Glutamatergic neuron (in vitro differentiated cells): ENCODE measurements at regions not wholly inside any gene's neighbourhood (a gene's known extent, or its start where the extent isn't known, plus 50 kb on each side); places are given as distances from the start of the nearest gene placed in this dataset.
"Not testable (repeated sequence)": the region's sequence is repeated elsewhere in the genome, so short reads cannot be mapped to it uniquely, and the experiment has no call there.

Experiments used
- DNase-seq: peaks from one replicate; pipeline ENCODE4 v3.0.0; 2022
- H3K27ac Mint-ChIP-seq: one replicate; pipeline ENCODE4 v1.8.0; 2020; ENCODE audit warnings: mild to moderate bottlenecking, mixed read lengths, inconsistent platforms; ENCODE audit not compliant: unreplicated experiment
- H3K27me3 Mint-ChIP-seq: one replicate; pipeline ENCODE4 v1.8.0; 2020; ENCODE audit warnings: mild to moderate bottlenecking, moderate library complexity, mixed read lengths, inconsistent platforms; ENCODE audit not compliant: unreplicated experiment
- H3K36me3 Mint-ChIP-seq: one replicate; pipeline ENCODE4 v1.8.0; 2020; ENCODE audit warnings: mild to moderate bottlenecking, mixed read lengths, inconsistent platforms; ENCODE audit not compliant: unreplicated experiment
- H3K4me1 Mint-ChIP-seq: one replicate; pipeline ENCODE4 v1.8.0; 2020; ENCODE audit warnings: mild to moderate bottlenecking, low read depth, mixed read lengths, inconsistent platforms; ENCODE audit not compliant: unreplicated experiment
- H3K4me3 Mint-ChIP-seq: one replicate; pipeline ENCODE4 v1.8.0; 2020; ENCODE audit warnings: mild to moderate bottlenecking, mixed read lengths, inconsistent platforms; ENCODE audit not compliant: unreplicated experiment
- H3K9me3 Mint-ChIP-seq: one replicate; pipeline ENCODE4 v1.8.0; 2020; ENCODE audit warnings: mild to moderate bottlenecking, moderate library complexity, mixed read lengths, inconsistent platforms; ENCODE audit not compliant: unreplicated experiment
- TF ChIP-seq, protein P1 (sequence below): fragments of 200-600 bp; sonication (generic); IDR thresholded peaks from one replicate; pipeline ENCODE4 v1.5.0; 2021; ENCODE audit not compliant: partially characterized antibody, unreplicated experiment

DNA sequence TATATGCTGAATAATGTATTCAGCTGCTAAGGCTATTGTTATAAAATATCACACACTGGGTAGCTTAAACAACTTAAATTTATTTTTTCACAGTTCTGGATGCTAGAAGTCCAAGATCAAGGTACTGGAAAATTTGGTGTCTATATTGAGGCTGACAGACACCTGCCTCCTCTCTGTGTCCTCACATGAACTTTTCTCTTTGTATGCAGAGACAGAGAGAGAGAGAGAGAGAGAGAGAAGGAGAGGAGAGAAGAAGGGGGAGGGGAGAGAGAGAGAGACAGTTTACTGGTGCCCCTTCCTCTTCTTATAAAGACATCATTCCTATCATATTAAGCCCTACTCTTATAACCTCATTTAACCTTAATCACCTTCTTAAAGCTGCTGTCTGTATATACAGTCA is 320.1 kb upstream of the THBS1 start:
- no peak overlapping the region for H3K27ac Mint-ChIP-seq
- peaks cover 2% of the 10 kb centered on the region for H3K9me3 Mint-ChIP-seq
- H3K36me3 Mint-ChIP-seq = no peaks in the 10 kb centered on the region
- DNase-seq = no peak
- peaks cover 5% of the 10 kb centered on the region for H3K27me3 Mint-ChIP-seq
- peaks cover 7% of the 10 kb centered on the region for H3K4me1 Mint-ChIP-seq
- no peak overlapping the region for H3K4me3 Mint-ChIP-seq
- TF ChIP-seq, protein P1, sequence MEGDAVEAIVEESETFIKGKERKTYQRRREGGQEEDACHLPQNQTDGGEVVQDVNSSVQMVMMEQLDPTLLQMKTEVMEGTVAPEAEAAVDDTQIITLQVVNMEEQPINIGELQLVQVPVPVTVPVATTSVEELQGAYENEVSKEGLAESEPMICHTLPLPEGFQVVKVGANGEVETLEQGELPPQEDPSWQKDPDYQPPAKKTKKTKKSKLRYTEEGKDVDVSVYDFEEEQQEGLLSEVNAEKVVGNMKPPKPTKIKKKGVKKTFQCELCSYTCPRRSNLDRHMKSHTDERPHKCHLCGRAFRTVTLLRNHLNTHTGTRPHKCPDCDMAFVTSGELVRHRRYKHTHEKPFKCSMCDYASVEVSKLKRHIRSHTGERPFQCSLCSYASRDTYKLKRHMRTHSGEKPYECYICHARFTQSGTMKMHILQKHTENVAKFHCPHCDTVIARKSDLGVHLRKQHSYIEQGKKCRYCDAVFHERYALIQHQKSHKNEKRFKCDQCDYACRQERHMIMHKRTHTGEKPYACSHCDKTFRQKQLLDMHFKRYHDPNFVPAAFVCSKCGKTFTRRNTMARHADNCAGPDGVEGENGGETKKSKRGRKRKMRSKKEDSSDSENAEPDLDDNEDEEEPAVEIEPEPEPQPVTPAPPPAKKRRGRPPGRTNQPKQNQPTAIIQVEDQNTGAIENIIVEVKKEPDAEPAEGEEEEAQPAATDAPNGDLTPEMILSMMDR = no peak

DNA sequence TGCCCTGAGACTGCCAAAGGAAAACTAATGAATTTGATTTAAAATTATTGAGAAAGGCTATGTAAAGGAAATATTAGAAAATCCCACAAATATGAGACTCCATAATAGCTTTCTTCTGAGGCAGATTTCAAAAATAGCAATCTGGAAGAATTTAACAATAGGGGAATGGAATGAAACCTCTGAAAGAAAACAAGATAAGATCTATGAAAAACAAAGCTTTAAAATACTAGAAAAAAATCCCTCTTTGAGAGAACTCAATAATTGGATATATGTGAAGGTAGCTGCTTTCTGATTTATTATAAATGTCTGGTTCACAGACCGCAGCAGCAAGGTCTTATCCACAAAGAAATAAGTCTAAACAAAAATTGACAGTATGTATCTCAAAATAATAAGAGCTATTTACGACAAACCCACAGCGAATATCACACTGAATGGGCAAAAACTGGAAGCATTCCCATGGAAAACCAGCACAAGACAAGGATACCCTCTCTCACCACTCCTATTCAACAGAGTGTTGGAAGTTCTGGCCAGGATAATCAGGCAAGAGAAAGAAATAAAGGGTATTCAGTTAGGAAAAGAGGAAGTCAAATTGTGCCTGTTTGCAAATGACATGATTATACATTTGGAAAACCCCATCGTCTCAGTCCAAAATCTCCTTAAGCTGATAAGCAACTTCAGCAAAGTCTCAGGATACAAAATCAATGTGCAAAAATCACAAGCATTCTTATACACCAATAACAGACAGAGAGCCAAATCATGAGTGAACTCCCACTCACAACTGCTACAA is 319.3 kb upstream of the THBS1 start:
- not testable (repeated sequence) for H3K27me3 Mint-ChIP-seq, H3K36me3 Mint-ChIP-seq, H3K27ac Mint-ChIP-seq, H3K4me1 Mint-ChIP-seq, DNase-seq, H3K4me3 Mint-ChIP-seq, H3K9me3 Mint-ChIP-seq

DNA sequence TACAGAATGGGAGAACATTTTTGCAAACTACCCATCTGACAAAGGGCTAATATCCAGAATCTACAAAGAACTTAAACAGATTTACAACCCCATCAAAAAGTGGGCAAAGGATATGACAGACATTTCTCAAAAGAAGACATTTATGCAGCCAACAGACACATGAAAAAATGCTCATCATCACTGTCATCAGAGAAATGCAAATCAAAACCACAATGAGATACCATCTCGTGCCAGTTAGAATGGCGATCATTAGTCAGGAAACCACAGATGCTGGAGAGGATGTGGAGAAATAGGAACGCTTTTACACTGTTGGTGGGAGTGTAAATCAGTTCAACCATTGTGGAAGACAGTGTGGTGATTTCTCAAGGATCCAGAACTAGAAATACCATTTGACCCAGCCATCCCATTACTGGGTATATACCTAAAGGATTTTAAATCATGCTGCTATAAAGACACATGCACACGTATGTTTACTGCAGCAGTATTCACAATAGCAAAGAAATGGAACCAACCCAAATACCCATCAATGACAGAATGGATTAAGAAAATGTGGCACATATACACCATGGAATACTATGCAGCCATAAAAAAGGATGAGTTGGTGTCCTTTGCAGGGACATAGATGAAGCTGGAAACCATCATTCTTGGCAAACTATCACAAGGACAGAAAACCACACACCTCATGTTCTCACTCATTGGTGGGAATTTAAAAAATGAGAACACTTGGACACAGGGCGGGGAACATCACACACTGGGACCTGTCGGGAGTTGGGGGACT is 317.7 kb upstream of the THBS1 start:
- H3K27ac Mint-ChIP-seq, H3K4me1 Mint-ChIP-seq, H3K36me3 Mint-ChIP-seq, H3K27me3 Mint-ChIP-seq, DNase-seq, H3K4me3 Mint-ChIP-seq, H3K9me3 Mint-ChIP-seq: not testable (repeated sequence)

DNA sequence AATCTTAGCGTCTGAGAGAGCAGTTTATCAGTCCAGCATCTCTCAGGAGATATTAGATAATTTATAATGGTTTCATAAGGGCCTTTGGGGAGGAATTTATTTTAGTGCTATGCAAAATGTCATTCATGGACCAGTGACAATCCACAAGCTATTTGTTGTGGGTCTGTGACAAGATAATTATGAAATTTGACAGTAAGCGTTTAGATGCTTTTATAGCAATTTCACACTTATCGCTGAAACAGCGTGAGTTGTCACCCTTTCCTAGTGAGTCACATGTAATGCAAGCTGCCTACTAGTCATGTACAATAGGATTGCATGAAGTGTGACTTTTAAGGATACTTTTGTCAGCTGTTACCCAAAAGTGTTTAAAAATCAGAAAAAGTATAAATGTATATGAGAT is 315.6 kb upstream of the THBS1 start:
- no peak overlapping the region for H3K4me3 Mint-ChIP-seq
- no peaks in the 10 kb centered on the region for H3K36me3 Mint-ChIP-seq
- no peaks in the 10 kb centered on the region for H3K4me1 Mint-ChIP-seq
- no peak overlapping the region for H3K27ac Mint-ChIP-seq
- no peak for DNase-seq
- H3K27me3 Mint-ChIP-seq = peaks cover 4% of the 10 kb centered on the region
- TF ChIP-seq, protein P1 = no peak
- H3K9me3 Mint-ChIP-seq = no peaks in the 10 kb centered on the region

DNA sequence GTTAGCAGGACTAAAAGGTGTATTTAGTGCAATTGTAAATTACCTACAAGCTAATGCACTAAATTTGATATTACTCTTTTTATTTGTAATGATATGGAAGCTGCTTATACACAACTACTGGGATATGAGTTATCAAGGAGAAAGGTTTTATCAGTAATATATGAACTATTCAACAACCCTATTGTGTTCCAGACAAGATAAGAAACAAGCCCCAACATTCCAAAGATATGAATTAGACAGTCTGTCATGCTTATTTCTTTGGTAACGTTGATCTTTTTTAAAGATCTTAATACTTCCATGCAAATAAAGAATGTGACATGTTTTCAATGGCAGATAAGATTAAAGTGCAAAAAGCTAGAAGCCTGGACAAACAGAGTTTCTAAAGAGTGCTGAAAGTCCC is 314.0 kb upstream of the THBS1 start:
- Mint-ChIP-seq H3K27ac (no peak overlapping the region), H3K36me3 (no peaks in the 10 kb centered on the region), H3K9me3 (no peaks in the 10 kb centered on the region), H3K4me3 (no peak overlapping the region), H3K4me1 (no peaks in the 10 kb centered on the region), H3K27me3 (peaks cover 4% of the 10 kb centered on the region)
- no peak for DNase-seq
- TF ChIP-seq, protein P1 = no peak

DNA sequence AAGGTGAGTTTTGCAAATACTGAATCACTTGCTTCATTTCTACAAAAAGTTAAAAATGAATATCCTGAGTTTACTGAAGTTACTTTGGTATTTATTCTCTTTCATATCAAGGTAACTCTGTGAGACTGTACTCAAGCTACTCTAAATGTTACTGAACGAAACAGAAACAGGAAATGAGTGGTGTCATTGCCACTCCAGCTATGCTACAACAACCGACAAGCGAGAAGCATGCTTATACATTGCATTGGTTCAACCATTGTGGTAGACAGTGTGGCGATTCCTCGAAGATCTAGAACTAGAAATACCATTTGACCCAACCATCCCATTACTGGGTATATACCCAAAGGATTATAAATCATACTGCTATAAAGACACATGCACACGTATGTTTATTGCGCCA is 313.2 kb upstream of the THBS1 start:
- Mint-ChIP-seq H3K4me1 (no peaks in the 10 kb centered on the region), H3K9me3 (no peaks in the 10 kb centered on the region), H3K27ac (no peak overlapping the region), H3K27me3 (peaks cover 2% of the 10 kb centered on the region), H3K36me3 (no peaks in the 10 kb centered on the region), H3K4me3 (no peak overlapping the region)
- TF ChIP-seq, protein P1 = no peak
- DNase-seq = no peak
